Mesothelial cell of epicardium (in vitro differentiated cells): ENCODE measurements at regions not wholly inside any gene's neighbourhood (a gene's known extent, or its start where the extent isn't known, plus 50 kb on each side); places are given as distances from the start of the nearest gene placed in this dataset.

Experiments used
- DNase-seq, 2 experiments: peaks; one replicate each; pipeline ENCODE4 v3.0.0; 2021; ENCODE audit warnings: low spot score in 2 of 2; ENCODE audit not compliant: unreplicated experiment in 2 of 2
- H3K27ac Mint-ChIP-seq: 2 replicates; pipeline ENCODE4 v1.8.0; 2021; ENCODE audit warnings: mixed read lengths
- H3K27me3 Mint-ChIP-seq: 2 replicates; pipeline ENCODE4 v1.8.0; 2021; ENCODE audit warnings: low read depth, mixed read lengths
- H3K36me3 Mint-ChIP-seq: 2 replicates; pipeline ENCODE4 v1.8.0; 2021; ENCODE audit warnings: mixed read lengths
- H3K4me1 Mint-ChIP-seq: 2 replicates; pipeline ENCODE4 v1.8.0; 2021; ENCODE audit warnings: mixed read lengths
- H3K4me3 Mint-ChIP-seq: 2 replicates; pipeline ENCODE4 v1.8.0; 2021; ENCODE audit warnings: mild to moderate bottlenecking, moderate library complexity, mixed read lengths
- H3K9me3 Mint-ChIP-seq: 2 replicates; pipeline ENCODE4 v1.8.0; 2021; ENCODE audit warnings: mixed read lengths
- CTCF ChIP-seq: fragments of 200-600 bp; sonication (generic); IDR thresholded peaks from one replicate; pipeline ENCODE4 v1.5.0; 2021; ENCODE audit warnings: antibody characterized with exemption; ENCODE audit not compliant: unreplicated experiment

- TF ChIP-seq CTCF = no peak
- Mint-ChIP-seq H3K27me3 (no peaks in the 10 kb centered on the region), H3K27ac (no peak overlapping the region), H3K4me3 (no peak overlapping the region), H3K36me3 (peaks cover 14% of the 10 kb centered on the region), H3K9me3 (peaks cover 58% of the 10 kb centered on the region), H3K4me1 (no peaks in the 10 kb centered on the region)
- no peak for DNase-seq
Measured at GRCh38 chr5:104186100-104186499, 623.5 kb upstream of the NUDT12 start.

DNA sequence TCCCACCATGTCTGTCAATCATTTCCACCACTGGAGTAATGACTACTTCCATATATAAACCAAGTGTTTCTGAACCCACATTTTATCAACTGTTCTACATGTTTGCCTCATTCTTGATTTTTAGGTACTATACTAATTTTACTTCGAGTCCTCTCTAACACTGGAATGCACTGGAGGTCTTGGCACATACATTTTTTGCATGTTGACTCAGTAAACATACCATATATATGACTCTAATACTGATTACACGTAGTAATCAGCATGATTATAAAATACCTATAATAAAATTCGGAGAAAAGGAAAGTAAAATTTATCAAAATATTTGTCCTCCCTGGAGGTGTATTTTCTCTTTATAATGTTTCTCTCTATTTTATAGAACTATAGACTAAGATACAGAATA lies 621.7 kb upstream of the NUDT12 start:
- peaks cover 73% of the 10 kb centered on the region for H3K9me3 Mint-ChIP-seq
- no peak overlapping the region for H3K4me3 Mint-ChIP-seq
- H3K27me3 Mint-ChIP-seq = no peaks in the 10 kb centered on the region
- no peak for TF ChIP-seq CTCF
- no peak for DNase-seq
- H3K36me3 Mint-ChIP-seq = peaks cover 21% of the 10 kb centered on the region
- no peaks in the 10 kb centered on the region for H3K4me1 Mint-ChIP-seq
- no peak overlapping the region for H3K27ac Mint-ChIP-seq

- H3K27ac Mint-ChIP-seq = no peak overlapping the region
- peaks cover 28% of the 10 kb centered on the region for H3K36me3 Mint-ChIP-seq
- no peaks in the 10 kb centered on the region for H3K27me3 Mint-ChIP-seq
- no peaks in the 10 kb centered on the region for H3K4me1 Mint-ChIP-seq
- TF ChIP-seq CTCF = no peak
- peaks cover 70% of the 10 kb centered on the region for H3K9me3 Mint-ChIP-seq
- H3K4me3 Mint-ChIP-seq = no peak overlapping the region
- no peak for DNase-seq
Measured at GRCh38 chr5:104178829-104179456, 616.4 kb upstream of the NUDT12 start.

GRCh38 chr5:104178066-104178465 lies 615.5 kb upstream of the NUDT12 start:
- H3K36me3 Mint-ChIP-seq = peaks cover 25% of the 10 kb centered on the region
- H3K4me1 Mint-ChIP-seq = peaks cover 6% of the 10 kb centered on the region
- no peak for TF ChIP-seq CTCF
- H3K27me3 Mint-ChIP-seq = no peaks in the 10 kb centered on the region
- peaks cover 63% of the 10 kb centered on the region for H3K9me3 Mint-ChIP-seq
- DNase-seq = no peak
- no peak overlapping the region for H3K27ac Mint-ChIP-seq
- H3K4me3 Mint-ChIP-seq = no peak overlapping the region

- Mint-ChIP-seq H3K4me3 (no peak overlapping the region), H3K27ac (no peak overlapping the region), H3K36me3 (peaks cover 24% of the 10 kb centered on the region)
Measured at GRCh38 chr5:104177651-104178050, 615.1 kb upstream of the NUDT12 start.

More at GRCh38 chr5:104177651-104178050, 615.1 kb upstream of the NUDT12 start:
- TF ChIP-seq CTCF = no peak
- Mint-ChIP-seq H3K4me1 (peaks cover 9% of the 10 kb centered on the region), H3K27me3 (no peaks in the 10 kb centered on the region), H3K9me3 (peaks cover 59% of the 10 kb centered on the region)
- DNase-seq = no peak
